MCF 10A (cell line): ENCODE measurements at regions not wholly inside any gene's neighbourhood (a gene's known extent, or its start where the extent isn't known, plus 50 kb on each side); places are given as distances from the start of the nearest gene placed in this dataset.
A peak's percentile ranks its signal among the peaks of the same experiment; 100 is the strongest.

Source experiments
- BruUV-seq: library from RNA; stranded (reverse); fragments of 400-500 nt; replicated peaks from 2 replicates; lab custom pipeline; 2021; lab: Mats Ljungman, UMichigan
- CTCF ChIA-PET: fragments of 300-600 bp; sonication (Branson Sonifier 250); formaldehyde crosslinking; extraction: SDS; loops from one replicate; lab custom pipeline; 2021; ENCODE audit warnings: antibody characterized with exemption, inconsistent platforms; lab: Yijun Ruan, JAX
- POLR2A ChIA-PET: fragments of 300-600, 350-650 bp; sonication (Branson Sonifier 250); formaldehyde crosslinking; extraction: SDS; loops from one replicate; lab custom pipeline; 2020; ENCODE audit warnings: antibody characterized with exemption, inconsistent platforms; lab: Yijun Ruan, JAX
- DNase-seq: peaks from one replicate; pipeline ENCODE4 v3.0.0-alpha.2; 2018; ENCODE audit not compliant: unreplicated experiment
- H3K27ac Mint-ChIP-seq: one replicate; pipeline ENCODE4 v1.8.0; 2022; ENCODE audit warnings: mild to moderate bottlenecking, low read depth, mixed read lengths; ENCODE audit not compliant: unreplicated experiment
- H3K27me3 Mint-ChIP-seq: one replicate; pipeline ENCODE4 v1.8.0; 2022; ENCODE audit warnings: mixed read lengths; ENCODE audit not compliant: insufficient read depth, unreplicated experiment
- H3K36me3 Mint-ChIP-seq: one replicate; pipeline ENCODE4 v1.8.0; 2022; ENCODE audit warnings: mild to moderate bottlenecking, moderate library complexity, mixed read lengths; ENCODE audit not compliant: insufficient read depth, unreplicated experiment
- H3K4me1 Mint-ChIP-seq: one replicate; pipeline ENCODE4 v1.8.0; 2022; ENCODE audit warnings: mixed read lengths; ENCODE audit not compliant: insufficient read depth, unreplicated experiment
- H3K4me3 Mint-ChIP-seq: one replicate; pipeline ENCODE4 v1.8.0; 2022; ENCODE audit warnings: mild to moderate bottlenecking, moderate library complexity, mixed read lengths; ENCODE audit not compliant: unreplicated experiment
- H3K9me3 Mint-ChIP-seq: one replicate; pipeline ENCODE4 v1.8.0; 2022; ENCODE audit warnings: mixed read lengths; ENCODE audit not compliant: unreplicated experiment
- intact Hi-C: fragments of 100-400 bp; cut with micrococcal nuclease; formaldehyde crosslinking; loops from 2 replicates; pipeline ENCODE4 v1.14.1; 2022
- TF ChIP-seq, protein P1 (sequence below): fragments of 200-600 bp; IDR thresholded peaks from one replicate; pipeline ENCODE4 v1.8.0; 2022; ENCODE audit warnings: antibody characterized with exemption, mild to moderate bottlenecking; ENCODE audit not compliant: unreplicated experiment

DNA sequence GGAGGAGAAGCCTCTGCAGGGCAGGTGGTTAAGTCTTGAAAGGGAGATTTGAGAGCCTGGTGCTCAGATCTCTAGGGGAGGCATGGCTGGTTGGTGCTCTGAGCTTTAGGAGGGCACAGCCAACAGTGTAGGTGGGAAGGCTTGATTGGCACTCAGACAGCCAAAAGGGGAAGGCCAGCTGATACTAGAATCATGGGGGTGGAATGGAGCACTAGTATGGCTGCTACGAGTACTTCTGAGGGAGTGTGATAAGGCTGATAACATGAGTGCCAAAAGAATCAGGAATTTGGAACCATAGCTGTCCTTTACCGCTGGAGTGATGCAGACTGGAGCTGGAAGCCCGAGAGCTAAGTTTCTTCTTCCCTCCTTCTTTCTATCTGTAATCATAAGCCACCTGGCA is 184.6 kb upstream of the TBC1D5 start:
- Mint-ChIP-seq H3K27ac (no peak overlapping the region), H3K4me1 (no peaks in the 10 kb centered on the region), H3K4me3 (no peak overlapping the region), H3K36me3 (no peaks in the 10 kb centered on the region), H3K27me3 (no peaks in the 10 kb centered on the region), H3K9me3 (peaks cover 6% of the 10 kb centered on the region)
- intact Hi-C loops, result no loop called here
- ChIA-PET CTCF (interaction anchor here (0.5 to 0.6 kb wide), 2 partner anchors 466 to 550 kb away, joined by 3 to 4 read pairs; no protein-coding TSS in a partner anchor), POLR2A (no interaction called here)
- TF ChIP-seq, protein P1, sequence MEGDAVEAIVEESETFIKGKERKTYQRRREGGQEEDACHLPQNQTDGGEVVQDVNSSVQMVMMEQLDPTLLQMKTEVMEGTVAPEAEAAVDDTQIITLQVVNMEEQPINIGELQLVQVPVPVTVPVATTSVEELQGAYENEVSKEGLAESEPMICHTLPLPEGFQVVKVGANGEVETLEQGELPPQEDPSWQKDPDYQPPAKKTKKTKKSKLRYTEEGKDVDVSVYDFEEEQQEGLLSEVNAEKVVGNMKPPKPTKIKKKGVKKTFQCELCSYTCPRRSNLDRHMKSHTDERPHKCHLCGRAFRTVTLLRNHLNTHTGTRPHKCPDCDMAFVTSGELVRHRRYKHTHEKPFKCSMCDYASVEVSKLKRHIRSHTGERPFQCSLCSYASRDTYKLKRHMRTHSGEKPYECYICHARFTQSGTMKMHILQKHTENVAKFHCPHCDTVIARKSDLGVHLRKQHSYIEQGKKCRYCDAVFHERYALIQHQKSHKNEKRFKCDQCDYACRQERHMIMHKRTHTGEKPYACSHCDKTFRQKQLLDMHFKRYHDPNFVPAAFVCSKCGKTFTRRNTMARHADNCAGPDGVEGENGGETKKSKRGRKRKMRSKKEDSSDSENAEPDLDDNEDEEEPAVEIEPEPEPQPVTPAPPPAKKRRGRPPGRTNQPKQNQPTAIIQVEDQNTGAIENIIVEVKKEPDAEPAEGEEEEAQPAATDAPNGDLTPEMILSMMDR, result no peak
- DNase-seq, result no peak
- no TSS peak for BruUV-seq

DNA sequence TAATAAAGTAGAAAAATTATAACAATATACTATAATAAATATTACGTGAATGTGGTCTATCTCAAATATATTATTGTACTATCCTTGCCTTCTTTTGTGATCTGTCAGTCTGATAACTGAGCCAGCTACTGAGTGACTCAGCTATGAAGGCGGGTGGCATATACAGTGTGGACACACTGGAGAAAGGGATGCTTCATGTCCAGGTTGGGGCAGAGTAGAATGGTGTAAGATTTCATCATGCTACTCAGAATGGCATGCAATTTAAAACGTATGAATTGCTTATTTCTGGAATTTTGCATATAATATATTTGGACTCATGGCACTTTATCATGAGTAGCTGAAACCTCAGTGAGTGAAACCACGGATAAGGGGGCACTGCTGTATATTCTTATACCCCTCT is 172.9 kb upstream of the TBC1D5 start:
- Mint-ChIP-seq H3K9me3 (no peaks in the 10 kb centered on the region), H3K36me3 (no peaks in the 10 kb centered on the region), H3K27ac (no peak overlapping the region), H3K4me1 (peaks cover 5% of the 10 kb centered on the region), H3K4me3 (no peak overlapping the region), H3K27me3 (no peaks in the 10 kb centered on the region)
- POLR2A ChIA-PET, result interaction anchor here (0.8 kb wide), 1 partner anchor 42 kb away, joined by 4 read pairs; no protein-coding TSS in a partner anchor
- DNase-seq, result peak; percentile 63
- CTCF ChIA-PET, result interaction anchor here (0.7 to 1.0 kb wide), 3 partner anchors 20 to 1314 kb away, joined by 3 to 4 read pairs (median 4); no protein-coding TSS in a partner anchor
- intact Hi-C loops, result no loop called here
- TF ChIP-seq, protein P1, result no peak
- no TSS peak for BruUV-seq

DNA sequence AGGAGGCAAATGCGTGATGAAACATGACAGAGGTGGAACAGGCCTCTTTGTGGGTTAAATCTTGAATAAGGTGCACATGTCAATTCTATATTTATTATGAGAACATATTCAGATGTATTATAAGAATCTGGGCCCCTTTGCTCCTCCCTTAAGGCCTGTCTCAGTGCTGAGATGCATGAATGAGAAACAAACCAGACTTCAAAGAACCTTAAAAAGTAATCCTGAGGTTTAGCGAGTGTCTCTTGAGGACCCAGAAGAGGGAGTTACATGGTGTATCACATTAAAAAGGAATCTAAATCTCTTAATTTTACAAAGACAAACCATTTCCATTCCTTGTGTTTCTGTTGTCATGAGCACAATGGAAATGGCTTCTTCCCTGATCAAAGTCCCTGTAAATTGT is 170.9 kb upstream of the TBC1D5 start:
- BruUV-seq, result no TSS peak
- Mint-ChIP-seq H3K4me3 (no peak overlapping the region), H3K27ac (no peak overlapping the region), H3K36me3 (no peaks in the 10 kb centered on the region), H3K27me3 (no peaks in the 10 kb centered on the region), H3K4me1 (peaks cover 5% of the 10 kb centered on the region), H3K9me3 (no peaks in the 10 kb centered on the region)
- intact Hi-C loops, result no loop called here
- CTCF ChIA-PET, result interaction anchor here (0.6 kb wide), 1 partner anchor 27 kb away, joined by 3 read pairs; no protein-coding TSS in a partner anchor
- TF ChIP-seq, protein P1, result no peak
- no peak for DNase-seq
- POLR2A ChIA-PET, result no interaction called here

DNA sequence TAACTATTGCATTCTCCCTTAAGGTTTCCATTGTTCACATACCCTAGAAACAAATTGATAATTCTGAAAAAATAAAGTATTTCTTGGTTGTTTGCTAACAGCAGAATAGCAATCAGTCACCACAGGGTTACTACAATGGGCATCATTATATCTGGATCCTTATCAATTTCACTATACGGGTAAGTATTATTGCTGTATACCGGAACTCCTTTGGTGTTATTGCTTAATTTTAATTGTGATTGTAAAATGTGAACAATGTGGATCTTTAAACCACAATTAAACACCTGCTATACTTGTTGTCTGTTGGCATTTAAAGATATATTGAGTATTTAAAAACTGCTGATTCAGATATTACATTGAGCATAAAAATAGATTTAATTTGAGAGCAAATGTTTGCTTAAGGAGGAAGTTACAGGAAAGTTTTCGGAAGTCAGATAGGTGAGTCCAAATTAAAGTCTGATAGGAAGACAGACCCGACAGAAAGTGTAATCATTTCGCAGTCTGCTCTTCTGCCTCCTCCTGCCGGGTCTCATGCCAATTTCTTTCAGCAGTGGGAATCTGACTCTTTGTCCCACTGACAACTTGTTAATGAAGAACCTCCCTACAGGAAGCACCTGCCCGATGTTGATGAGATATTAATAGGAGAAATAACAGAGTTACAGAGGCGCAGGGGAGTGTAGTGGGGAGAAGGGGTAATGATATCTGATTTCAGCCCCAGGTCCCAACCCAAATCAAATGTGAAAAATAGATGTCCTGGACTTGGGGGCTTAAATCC is 169.7 kb upstream of the TBC1D5 start:
- CTCF ChIA-PET, result no interaction called here
- POLR2A ChIA-PET, result no interaction called here
- Mint-ChIP-seq H3K4me3 (no peak overlapping the region), H3K36me3 (no peaks in the 10 kb centered on the region), H3K9me3 (no peaks in the 10 kb centered on the region), H3K27ac (no peak overlapping the region), H3K4me1 (peaks cover 5% of the 10 kb centered on the region), H3K27me3 (no peaks in the 10 kb centered on the region)
- intact Hi-C loops, result no loop called here
- no TSS peak for BruUV-seq
- TF ChIP-seq, protein P1, result no peak
- DNase-seq, result no peak
